GM12878 (cell line): ENCODE measurements at regions not wholly inside any gene's neighbourhood (a gene's known extent, or its start where the extent isn't known, plus 50 kb on each side); places are given as distances from the start of the nearest gene placed in this dataset.

Experiments used
- ATAC-seq: fragments of 200-7000 bp; cut with Tn5 transposase; 3 replicates; pipeline ENCODE4 v1.9.1; 2020; ENCODE audit warnings: mild to moderate bottlenecking, moderate library complexity
- BruUV-seq: library from RNA; stranded (reverse); fragments of 400-500 nt; replicated peaks from 2 replicates; lab custom pipeline; 2021; lab: Mats Ljungman, UMichigan
- CTCF ChIA-PET: fragments of 300-600 bp; sonication (Branson Sonifier 250); formaldehyde crosslinking; extraction: SDS; loops from one replicate; lab custom pipeline; 2021; ENCODE audit warnings: inconsistent platforms; lab: Yijun Ruan, JAX
- POLR2A ChIA-PET: fragments of 350-600 bp; formaldehyde crosslinking; extraction: SDS; loops from one replicate; lab custom pipeline; 2021; ENCODE audit warnings: inconsistent platforms; lab: Charles Lee
- RAD21 ChIA-PET: fragments of 300-600 bp; sonication (Branson Sonifier 250); formaldehyde crosslinking; loops from one replicate; lab custom pipeline; 2023; ENCODE audit warnings: antibody characterized with exemption; ENCODE audit not compliant: unreplicated experiment; lab: Charles Lee
- SMC1A ChIA-PET: fragments of 300-600 bp; sonication (Branson Sonifier 250); formaldehyde crosslinking; loops from one replicate; lab custom pipeline; 2023; ENCODE audit not compliant: unreplicated experiment, uncharacterized antibody; lab: Charles Lee
- DNase-seq: peaks from one replicate; pipeline ENCODE4 v3.0.0-alpha.2; 2011; ENCODE audit warnings: low read depth, low spot score
- FAIRE-seq: peaks from 3 replicates; lab custom pipeline; 2011; peaks lifted over from hg19 to GRCh38; lab: Jason Lieb, UNC
- H2AFZ ChIP-seq: 2 replicates; pipeline ENCODE4 v1.6.0; 2011; ENCODE audit warnings: low read depth, low read length, control low read depth; ENCODE audit not compliant: control insufficient read depth
- H3K27ac ChIP-seq: 2 replicates; pipeline ENCODE4 v1.5.1; 2011; ENCODE audit warnings: control low read depth; ENCODE audit not compliant: control insufficient read depth, insufficient read depth
- H3K27me3 ChIP-seq, 2 experiments: replicated peaks in 1 of 2; 2 replicates each; pipeline versions ENCODE4 v1.6.0 to v1.6.1; 2011; ENCODE audit warnings: low read length in 1 of 2; ENCODE audit not compliant: control insufficient read depth in 2 of 2, insufficient read depth in 2 of 2
- H3K36me3 ChIP-seq, 2 experiments: 2 replicates each; pipeline ENCODE4 v1.5.1; 2011; ENCODE audit warnings: low read length in 1 of 2; ENCODE audit not compliant: control insufficient read depth in 2 of 2, insufficient read depth in 2 of 2
- H3K4me1 ChIP-seq: 2 replicates; pipeline ENCODE4 v1.6.1; 2011; ENCODE audit warnings: mild to moderate bottlenecking, low read length, moderate library complexity, mixed read lengths; ENCODE audit not compliant: control insufficient read depth, insufficient read depth
- H3K4me2 ChIP-seq: 2 replicates; pipeline ENCODE4 v1.6.0; 2011; ENCODE audit warnings: control low read depth; ENCODE audit not compliant: control insufficient read depth, insufficient read depth
- H3K4me3 ChIP-seq: fragments of 200-600 bp; sonication (generic); 2 replicates; pipeline ENCODE4 v1.5.1; 2016
- H3K79me2 ChIP-seq: 2 replicates; pipeline ENCODE4 v1.6.0; 2011; ENCODE audit warnings: low read length; ENCODE audit not compliant: control insufficient read depth, insufficient read depth
- H3K9ac ChIP-seq: 2 replicates; pipeline ENCODE4 v1.8.0; 2011; ENCODE audit warnings: low read length, control low read depth, mixed read lengths; ENCODE audit not compliant: control insufficient read depth, insufficient read depth
- H3K9me3 ChIP-seq: replicated peaks from 3 replicates; pipeline ENCODE4 v1.5.1; 2011; ENCODE audit warnings: mild to moderate bottlenecking, low read length; ENCODE audit not compliant: control insufficient read depth, insufficient read depth
- H4K20me1 ChIP-seq: 2 replicates; pipeline ENCODE4 v1.6.0; 2011; ENCODE audit not compliant: control insufficient read depth, insufficient read depth
- BCL11A ChIP-seq: IDR thresholded peaks from 2 replicates; pipeline ENCODE4 v1.6.1; 2011; ENCODE audit warnings: low read depth, low read length
- BRCA1 ChIP-seq: IDR thresholded peaks from 2 replicates; pipeline ENCODE4 v1.6.1; 2011; ENCODE audit warnings: low read depth, low read length, improper control_type of control experiment
- CBFB ChIP-seq: IDR thresholded peaks from 2 replicates; pipeline ENCODE4 v1.6.1; 2016; ENCODE audit warnings: antibody characterized with exemption, low read depth
- EED ChIP-seq: sonication (generic); IDR thresholded peaks from 2 replicates; pipeline ENCODE4 v1.6.1; 2016; ENCODE audit warnings: antibody characterized with exemption, low read depth
- KDM1A ChIP-seq: fragments of 200-600 bp; sonication (generic); IDR thresholded peaks from 2 replicates; pipeline ENCODE4 v1.6.1; 2016; ENCODE audit warnings: borderline replicate concordance
- NBN ChIP-seq: fragments of 450-650 bp; IDR thresholded peaks from 2 replicates; pipeline ENCODE4 v1.6.1; 2016
- PML ChIP-seq: IDR thresholded peaks from 2 replicates; pipeline ENCODE4 v1.6.1; 2012; ENCODE audit warnings: low read length, inconsistent platforms
- POLR2AphosphoS5 ChIP-seq: IDR thresholded peaks from 2 replicates; pipeline ENCODE4 v1.6.1; 2011; ENCODE audit warnings: mild to moderate bottlenecking, low read length, inconsistent platforms
- RBBP5 ChIP-seq: fragments of 200-600 bp; sonication (generic); conservative IDR thresholded peaks from 2 replicates; pipeline ENCODE4 v1.6.1; 2016
- SUZ12 ChIP-seq: fragments of 200-600 bp; sonication (generic); IDR thresholded peaks from one replicate; pipeline ENCODE4 v1.6.1; 2018; ENCODE audit warnings: antibody characterized with exemption, mild to moderate bottlenecking; ENCODE audit not compliant: unreplicated experiment
- ZNF24 ChIP-seq: fragments of 450-650 bp; IDR thresholded peaks from 2 replicates; pipeline ENCODE4 v1.6.1; 2017; ENCODE audit warnings: antibody characterized with exemption, mild to moderate bottlenecking
- WGBS: methylation state at CpG from one replicate; pipeline ENCODE4 v1.1.6; 2016; ENCODE audit warnings: low lambda C conversion rate; ENCODE audit not compliant: insufficient replicate concordance, insufficient coverage; ENCODE audit errors: missing lambda C conversion rate; 5-methylcytosine and 5-hydroxymethylcytosine counted together
- in situ Hi-C: fragments of 300-500 bp; cut with MboI; formaldehyde crosslinking; loops from 9 replicates; pipeline ENCODE4 v1.14.3; 2018; ENCODE audit warnings: mixed read lengths
- intact Hi-C: fragments of 100-400 bp; cut with micrococcal nuclease; formaldehyde crosslinking; loops from one replicate; pipeline ENCODE4 v1.14.2; 2022; ENCODE audit not compliant: unreplicated experiment
- TF ChIP-seq, protein P1 (sequence below): fragments of 450-650 bp; IDR thresholded peaks from 2 replicates; pipeline ENCODE4 v1.6.1; 2014; ENCODE audit warnings: mild to moderate bottlenecking
- TF ChIP-seq, protein P2 (sequence below): IDR thresholded peaks from 2 replicates; pipeline ENCODE4 v1.6.1; 2011; ENCODE audit warnings: mild to moderate bottlenecking, low read depth, low read length, moderate library complexity; ENCODE audit not compliant: insufficient replicate concordance

DNA sequence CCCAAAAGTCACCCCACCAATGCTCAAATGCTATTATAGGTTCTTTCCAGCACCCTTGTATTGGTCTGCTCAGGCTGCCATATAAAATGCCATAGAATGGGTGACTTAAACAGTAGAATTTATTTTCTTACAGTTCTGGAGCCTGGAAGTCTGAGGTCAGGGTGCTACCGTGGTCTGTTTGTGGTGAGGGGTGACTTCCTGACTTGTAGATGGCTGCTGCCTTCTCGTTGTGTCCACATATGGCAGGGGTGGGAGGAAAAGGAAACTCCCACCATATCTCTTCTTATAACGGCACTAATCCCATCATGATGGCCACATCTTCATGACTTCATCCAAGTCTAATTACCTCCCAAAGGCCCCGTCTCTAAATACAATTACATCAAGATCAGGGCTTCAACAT, 257.8 kb upstream of the TARS1 start:
- no peak for FAIRE-seq
- ChIA-PET CTCF (no interaction called here), SMC1A (no interaction called here), RAD21 (no interaction called here), POLR2A (no interaction called here)
- Histone ChIP-seq H3K4me3 (no peak overlapping the region), H3K9ac (no peak overlapping the region), H3K36me3 (no peaks in the 10 kb centered on the region), H3K4me2 (no peak overlapping the region), H4K20me1 (no peaks in the 10 kb centered on the region), H3K4me1 (no peaks in the 10 kb centered on the region), H2AFZ (no peak overlapping the region), H3K79me2 (no peaks in the 10 kb centered on the region), H3K9me3 (no peaks in the 10 kb centered on the region), H3K27me3 (no peaks in the 10 kb centered on the region), H3K27ac (no peak overlapping the region)
- intact Hi-C loops, result loop anchor here (10.0 kb wide), 1 partner anchor 478 kb away; no protein-coding TSS in a partner anchor
- WGBS, result 14% methylated on average over 4 of the region's 4 CpGs
- in situ Hi-C loops, result no loop called here
- no peak for ATAC-seq
- no peak for DNase-seq
- TF ChIP-seq, protein P1, sequence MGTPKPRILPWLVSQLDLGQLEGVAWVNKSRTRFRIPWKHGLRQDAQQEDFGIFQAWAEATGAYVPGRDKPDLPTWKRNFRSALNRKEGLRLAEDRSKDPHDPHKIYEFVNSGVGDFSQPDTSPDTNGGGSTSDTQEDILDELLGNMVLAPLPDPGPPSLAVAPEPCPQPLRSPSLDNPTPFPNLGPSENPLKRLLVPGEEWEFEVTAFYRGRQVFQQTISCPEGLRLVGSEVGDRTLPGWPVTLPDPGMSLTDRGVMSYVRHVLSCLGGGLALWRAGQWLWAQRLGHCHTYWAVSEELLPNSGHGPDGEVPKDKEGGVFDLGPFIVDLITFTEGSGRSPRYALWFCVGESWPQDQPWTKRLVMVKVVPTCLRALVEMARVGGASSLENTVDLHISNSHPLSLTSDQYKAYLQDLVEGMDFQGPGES, result no peak
- TF ChIP-seq ZNF24 (no peak), EED (no peak), SUZ12 (no peak), RBBP5 (no peak), PML (no peak), BRCA1 (no peak), POLR2AphosphoS5 (no peak), CBFB (no peak), BCL11A (no peak), KDM1A (no peak), NBN (no peak)
- TF ChIP-seq, protein P2, sequence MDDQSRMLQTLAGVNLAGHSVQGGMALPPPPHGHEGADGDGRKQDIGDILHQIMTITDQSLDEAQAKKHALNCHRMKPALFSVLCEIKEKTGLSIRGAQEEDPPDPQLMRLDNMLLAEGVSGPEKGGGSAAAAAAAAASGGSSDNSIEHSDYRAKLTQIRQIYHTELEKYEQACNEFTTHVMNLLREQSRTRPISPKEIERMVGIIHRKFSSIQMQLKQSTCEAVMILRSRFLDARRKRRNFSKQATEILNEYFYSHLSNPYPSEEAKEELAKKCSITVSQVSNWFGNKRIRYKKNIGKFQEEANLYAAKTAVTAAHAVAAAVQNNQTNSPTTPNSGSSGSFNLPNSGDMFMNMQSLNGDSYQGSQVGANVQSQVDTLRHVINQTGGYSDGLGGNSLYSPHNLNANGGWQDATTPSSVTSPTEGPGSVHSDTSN, result no peak
- no TSS peak for BruUV-seq
